SK-N-SH (cell line): ENCODE measurements at regions not wholly inside any gene's neighbourhood (a gene's known extent, or its start where the extent isn't known, plus 50 kb on each side); places are given as distances from the start of the nearest gene placed in this dataset.

ENCODE experiments used
- CTCF ChIA-PET: fragments of 300-600, 350-600 bp; formaldehyde crosslinking; extraction: SDS; loops from one replicate; lab custom pipeline; 2021; lab: Yijun Ruan, JAX
- POLR2A ChIA-PET: fragments of 350-600 bp; sonication (Branson Sonifier 250); formaldehyde crosslinking; extraction: SDS; loops from one replicate; lab custom pipeline; 2020; ENCODE audit warnings: antibody characterized with exemption, inconsistent platforms; lab: Yijun Ruan, JAX
- DNase-seq: peaks from one replicate; pipeline ENCODE4 v3.0.0; 2012
- H2AFZ ChIP-seq: fragments of 200-600 bp; sonication (generic); 2 replicates; pipeline ENCODE4 v1.8.1; 2016; ENCODE audit warnings: antibody characterized with exemption, mild to moderate bottlenecking, low read depth
- H3F3A ChIP-seq: fragments of 200-600 bp; sonication (generic); replicated peaks from 2 replicates; pipeline ENCODE3; 2016; ENCODE audit warnings: antibody characterized with exemption, mild to moderate bottlenecking; ENCODE audit not compliant: insufficient read depth
- H3K27ac ChIP-seq, 2 experiments: fragments of 200-500 bp in 1 of 2; fragments of 200-600 bp in 1 of 2; sonication (Bioruptor generic) in 1 of 2; sonication (generic), shearing (Covaris generic) in 1 of 2; 2 replicates each; pipeline versions ENCODE4 v1.5.1 to v1.6.1; 2014 to 2016; ENCODE audit warnings: low read depth in 2 of 2, inconsistent platforms in 1 of 2, low read length in 1 of 2, mild to moderate bottlenecking in 1 of 2, mixed read lengths in 1 of 2
- H3K27me3 ChIP-seq: fragments of 200-600 bp; sonication (generic), shearing (Covaris generic); 2 replicates; pipeline ENCODE4 v1.6.1; 2016; ENCODE audit warnings: mixed run types; ENCODE audit not compliant: insufficient read depth
- H3K36me3 ChIP-seq, 2 experiments: fragments of 200-500 bp in 1 of 2; fragments of 200-600 bp in 1 of 2; sonication (Bioruptor generic) in 1 of 2; sonication (generic) in 1 of 2; replicated peaks in 1 of 2; 2 replicates each; pipeline versions ENCODE3 to v1.5.1; 2014 to 2016; ENCODE audit warnings: low read length in 1 of 2, mild to moderate bottlenecking in 1 of 2; ENCODE audit not compliant: insufficient read depth in 2 of 2, control insufficient read depth in 1 of 2
- H3K4me1 ChIP-seq, 2 experiments: fragments of 200-500 bp in 1 of 2; fragments of 200-600 bp in 1 of 2; sonication (Bioruptor generic) in 1 of 2; sonication (generic), shearing (Covaris generic) in 1 of 2; 2 replicates each; pipeline versions ENCODE4 v1.5.1 to v1.6.1; 2014 to 2016; ENCODE audit warnings: low read depth in 1 of 2, low read length in 1 of 2, mixed run types in 1 of 2; ENCODE audit not compliant: insufficient read depth in 2 of 2, control insufficient read depth in 1 of 2
- H3K4me2 ChIP-seq: fragments of 200-600 bp; sonication (generic), shearing (Covaris generic); 2 replicates; pipeline ENCODE4 v1.6.1; 2017; ENCODE audit warnings: mixed run types
- H3K4me3 ChIP-seq, 2 experiments: fragments of 200-500 bp in 1 of 2; fragments of 200-600 bp in 1 of 2; sonication (Bioruptor generic) in 1 of 2; sonication (generic), shearing (Covaris generic) in 1 of 2; 2 replicates each; pipeline versions ENCODE4 v1.5.1 to v1.8.1; 2014 to 2016; ENCODE audit warnings: low read depth in 2 of 2, inconsistent platforms in 1 of 2, low read length in 1 of 2, mild to moderate bottlenecking in 1 of 2, mixed read lengths in 1 of 2, moderate library complexity in 1 of 2
- H3K79me2 ChIP-seq: fragments of 200-600 bp; sonication (generic); 2 replicates; pipeline ENCODE4 v1.8.1; 2017; ENCODE audit warnings: mild to moderate bottlenecking; ENCODE audit not compliant: insufficient read depth
- H3K9ac ChIP-seq: fragments of 200-600 bp; sonication (generic); 2 replicates; pipeline ENCODE4 v1.6.1; 2017; ENCODE audit warnings: mixed run types
- H3K9me2 ChIP-seq: fragments of 200-600 bp; sonication (generic); 2 replicates; pipeline ENCODE4 v1.6.1; 2017; ENCODE audit warnings: mixed run types
- H3K9me3 ChIP-seq: fragments of 200-600 bp; sonication (generic); 2 replicates; pipeline ENCODE4 v1.6.1; 2017; ENCODE audit warnings: mixed run types, mild to moderate bottlenecking, moderate library complexity
- H4K20me1 ChIP-seq: fragments of 200-600 bp; sonication (generic); 2 replicates; pipeline ENCODE4 v1.6.1; 2017; ENCODE audit warnings: mild to moderate bottlenecking, mixed run types; ENCODE audit not compliant: insufficient read depth
- EP300 ChIP-seq, 2 experiments: IDR thresholded peaks; 2 replicates each; pipeline versions ENCODE4 v1.4.0 to v1.6.1; 2012; ENCODE audit warnings: borderline replicate concordance in 1 of 2, low read depth in 1 of 2, low read length in 1 of 2
- FOXM1 ChIP-seq: IDR thresholded peaks from 2 replicates; pipeline ENCODE4 v1.4.0; 2012; ENCODE audit warnings: low read depth, mild to moderate bottlenecking
- GABPA ChIP-seq: IDR thresholded peaks from 2 replicates; pipeline ENCODE4 v1.4.0; 2012; ENCODE audit warnings: low read depth, mild to moderate bottlenecking
- GATA2 ChIP-seq: sonication (generic); formaldehyde crosslinking; IDR thresholded peaks from 2 replicates; pipeline ENCODE4 v1.5.0; 2020; ENCODE audit warnings: mild to moderate bottlenecking, missing genetic modification reagents
- IRF3 ChIP-seq: fragments of 150-350 bp; IDR thresholded peaks from 2 replicates; pipeline ENCODE4 v1.6.1; 2016; ENCODE audit warnings: mild to moderate bottlenecking, low read depth, low read length
- JUND ChIP-seq: IDR thresholded peaks from 2 replicates; pipeline ENCODE4 v1.4.0; 2012
- MAX ChIP-seq: IDR thresholded peaks from 2 replicates; pipeline ENCODE4 v1.4.0; 2012; ENCODE audit warnings: low read depth
- MXI1 ChIP-seq: IDR thresholded peaks from 2 replicates; pipeline ENCODE4 v1.6.1; 2012; ENCODE audit warnings: mild to moderate bottlenecking, low read depth, low read length, improper control_type of control experiment
- NFIC ChIP-seq: IDR thresholded peaks from 2 replicates; pipeline ENCODE4 v1.4.0; 2012; ENCODE audit warnings: borderline replicate concordance
- RAD21 ChIP-seq: IDR thresholded peaks from 2 replicates; pipeline ENCODE4 v1.6.1; 2012; ENCODE audit warnings: mild to moderate bottlenecking, low read length
- RCOR1 ChIP-seq: fragments of 150-350 bp; IDR thresholded peaks from 2 replicates; pipeline ENCODE4 v1.6.1; 2017; ENCODE audit warnings: antibody characterized with exemption, low read length
- RXRA ChIP-seq: IDR thresholded peaks from 2 replicates; pipeline ENCODE4 v1.4.0; 2012; ENCODE audit warnings: low read depth, mild to moderate bottlenecking, borderline replicate concordance
- SMC3 ChIP-seq: IDR thresholded peaks from 2 replicates; pipeline ENCODE4 v1.6.1; 2012; ENCODE audit warnings: low read depth, low read length, improper control_type of control experiment
- TAF1 ChIP-seq: IDR thresholded peaks from 2 replicates; pipeline ENCODE4 v1.6.1; 2012; ENCODE audit warnings: low read depth, mild to moderate bottlenecking, low read length, moderate library complexity, borderline replicate concordance
- TCF12 ChIP-seq: IDR thresholded peaks from 2 replicates; pipeline ENCODE4 v1.4.0; 2012
- TEAD4 ChIP-seq: IDR thresholded peaks from 2 replicates; pipeline ENCODE4 v1.4.0; 2012; ENCODE audit warnings: mild to moderate bottlenecking, borderline replicate concordance; ENCODE audit not compliant: insufficient read depth
- USF1 ChIP-seq: IDR thresholded peaks from 2 replicates; pipeline ENCODE4 v1.4.0; 2012; ENCODE audit warnings: low read depth, borderline replicate concordance
- YY1 ChIP-seq: IDR thresholded peaks from 2 replicates; pipeline ENCODE4 v1.4.0; 2012; ENCODE audit warnings: low read depth, mild to moderate bottlenecking
- ZBTB33 ChIP-seq: IDR thresholded peaks from 2 replicates; pipeline ENCODE4 v1.4.0; 2012; ENCODE audit warnings: low read depth, borderline replicate concordance
- WGBS: methylation state at CpG from one replicate; pipeline ENCODE4 v1.1.6; 2017; ENCODE audit warnings: low lambda C conversion rate; 5-methylcytosine and 5-hydroxymethylcytosine counted together

GRCh38 chr20:37580069-37580468 lies 52.4 kb upstream of the BLCAP start:
- Histone ChIP-seq H3K4me1 (peaks cover 0 to 3% of the 10 kb centered on the region in 2 experiments; a peak in 1 of 4 replicates), H3F3A (no peaks in the 10 kb centered on the region), H3K27ac (no peak overlapping the region), H4K20me1 (no peaks in the 10 kb centered on the region), H3K9me3 (no peaks in the 10 kb centered on the region), H3K9me2 (no peaks in the 10 kb centered on the region), H3K36me3 (no peaks in the 10 kb centered on the region), H3K4me2 (no peak overlapping the region), H3K4me3 (no peak overlapping the region), H3K9ac (no peak overlapping the region), H3K27me3 (peaks cover 18% of the 10 kb centered on the region; the same call in 1 of the 2 replicates), H2AFZ (no peak overlapping the region), H3K79me2 (no peaks in the 10 kb centered on the region)
- DNase-seq: no peak
- 0% methylated on average over 2 of the region's 2 CpGs for WGBS
- POLR2A ChIA-PET: no interaction called here
- CTCF ChIA-PET: interaction anchor here (1.4 kb wide), 1 partner anchor 16 kb away, joined by 9 read pairs; no protein-coding TSS in a partner anchor
- no peak for TF ChIP-seq RCOR1
- no peak for TF ChIP-seq GABPA
- TF ChIP-seq TEAD4: no peak
- TF ChIP-seq RXRA: no peak
- no peak for TF ChIP-seq ZBTB33
- TF ChIP-seq RAD21: no peak
- TF ChIP-seq TAF1: no peak
- no peak for TF ChIP-seq MAX
- no peak for TF ChIP-seq MXI1
- TF ChIP-seq USF1: no peak
- no peak for TF ChIP-seq YY1
- no peak for TF ChIP-seq GATA2

GRCh38 chr20:37579106-37579505 lies 51.4 kb upstream of the BLCAP start:
- Histone ChIP-seq H3K36me3 (no peaks in the 10 kb centered on the region), H3K4me2 (no peak overlapping the region), H3K9me3 (no peaks in the 10 kb centered on the region), H3K4me3 (no peak overlapping the region), H4K20me1 (no peaks in the 10 kb centered on the region), H3K27ac (no peak overlapping the region), H3K4me1 (peaks cover 0 to 3% of the 10 kb centered on the region in 2 experiments; a peak in 1 of 4 replicates), H3K9me2 (no peaks in the 10 kb centered on the region), H2AFZ (no peak overlapping the region), H3K79me2 (no peaks in the 10 kb centered on the region), H3F3A (no peaks in the 10 kb centered on the region), H3K9ac (no peak overlapping the region), H3K27me3 (peaks cover 18% of the 10 kb centered on the region; the same call in 1 of the 2 replicates)
- WGBS: 45% methylated on average over 7 of the region's 7 CpGs
- POLR2A ChIA-PET: no interaction called here
- CTCF ChIA-PET: interaction anchor here (1.2 kb wide), 1 partner anchor 14 kb away, joined by 4 read pairs; no protein-coding TSS in a partner anchor
- DNase-seq: no peak
- TF ChIP-seq GATA2: no peak
- no peak for TF ChIP-seq JUND
- TF ChIP-seq NFIC: no peak
- TF ChIP-seq MAX: no peak
- no peak for TF ChIP-seq TCF12
- no peak for TF ChIP-seq FOXM1
- no peak for TF ChIP-seq EP300 (IDR thresholded peaks at IDR 0.05; ENCODE audit: borderline replicate concordance in 1 of 2, low read depth in 1 of 2, low read length in 1 of 2)
- TF ChIP-seq IRF3: no peak
- TF ChIP-seq SMC3: no peak
- no peak for TF ChIP-seq TEAD4
